GM18511 (cell line): ENCODE measurements at regions not wholly inside any gene's neighbourhood (a gene's known extent, or its start where the extent isn't known, plus 50 kb on each side); places are given as distances from the start of the nearest gene placed in this dataset.
A peak's percentile ranks its signal among the peaks of the same experiment; 100 is the strongest.

Source experiments
- ATAC-seq: cut with Tn5 transposase; IDR thresholded peaks from one replicate; pipeline ENCODE4 v1.9.1; 2021; ENCODE audit warnings: mild to moderate bottlenecking, moderate library complexity; ENCODE audit not compliant: unreplicated experiment

DNA sequence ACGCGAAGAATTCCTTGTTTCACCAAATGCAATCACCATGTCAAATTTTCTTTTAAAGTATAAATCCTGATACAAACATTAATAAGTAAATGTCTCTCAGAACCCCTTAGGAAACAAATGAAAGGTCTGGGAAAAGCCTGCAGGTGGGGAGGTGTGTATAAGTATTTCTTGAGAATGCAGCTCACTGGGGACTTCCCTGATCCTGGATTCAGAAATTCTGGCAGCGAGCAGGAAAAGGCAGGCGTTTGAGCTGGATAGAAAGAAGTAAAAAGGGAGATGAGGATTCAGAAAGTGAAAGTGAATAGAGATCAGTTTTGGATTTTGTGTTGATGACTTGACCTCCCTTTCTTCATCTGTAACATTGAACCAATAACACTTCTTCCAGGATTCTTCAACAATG lies 68.3 kb upstream of the CTSC start:
- ATAC-seq = no peak

DNA sequence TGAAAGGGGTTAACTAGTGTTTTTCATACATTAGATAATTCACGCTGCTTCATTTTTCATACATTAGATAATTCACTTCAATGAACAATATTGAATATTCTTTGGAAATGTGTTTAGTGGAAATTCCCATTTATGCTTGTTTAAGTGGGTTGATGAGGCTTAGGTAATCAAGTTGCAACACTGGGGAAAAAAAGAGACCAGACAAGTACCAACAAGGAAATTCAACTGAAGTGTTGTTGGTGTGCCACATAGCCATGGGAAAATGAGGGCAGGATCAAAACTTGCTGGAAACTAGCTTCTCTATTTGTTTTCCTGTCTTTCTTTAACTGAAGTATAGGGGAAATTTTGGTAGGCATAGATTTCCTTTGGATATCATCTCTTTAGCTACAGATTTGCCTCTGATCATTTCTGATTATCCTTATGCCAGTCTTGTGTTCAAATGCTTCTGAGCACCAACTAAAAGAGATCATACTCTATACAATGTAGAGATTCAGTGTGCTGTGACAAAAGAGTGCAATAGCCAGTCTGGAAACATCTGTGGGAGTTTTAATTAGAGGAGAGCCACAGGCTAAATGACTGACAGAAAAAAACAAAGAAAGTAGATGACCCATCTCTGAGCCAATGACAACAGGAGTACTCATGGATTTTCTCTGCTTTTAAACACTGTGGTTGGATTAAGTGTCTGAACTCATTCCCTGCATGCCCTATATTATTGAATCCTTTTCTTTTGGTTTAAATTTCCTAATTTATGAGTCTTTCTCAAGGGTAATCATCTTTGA lies 67.6 kb upstream of the CTSC start:
- no peak for ATAC-seq

DNA sequence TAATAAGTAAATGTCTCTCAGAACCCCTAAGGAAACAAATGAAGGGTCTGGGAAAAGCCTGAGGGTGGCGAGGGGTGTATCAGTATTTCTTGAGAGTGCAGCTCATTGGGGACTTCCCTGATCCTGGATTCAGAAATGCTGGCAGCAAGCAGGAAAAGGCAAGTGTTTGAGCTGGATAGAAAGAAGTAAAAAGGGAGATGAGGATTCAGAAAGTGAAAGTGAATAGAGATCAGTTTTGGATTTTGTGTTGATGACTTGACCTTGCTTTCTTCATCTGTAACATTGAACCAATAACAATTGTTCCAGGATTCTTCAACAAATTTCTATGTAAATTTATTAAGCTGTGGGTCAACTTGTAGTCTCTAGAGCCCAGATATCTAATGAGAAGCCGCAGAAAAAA lies 66.9 kb upstream of the CTSC start:
- ATAC-seq = no peak

DNA sequence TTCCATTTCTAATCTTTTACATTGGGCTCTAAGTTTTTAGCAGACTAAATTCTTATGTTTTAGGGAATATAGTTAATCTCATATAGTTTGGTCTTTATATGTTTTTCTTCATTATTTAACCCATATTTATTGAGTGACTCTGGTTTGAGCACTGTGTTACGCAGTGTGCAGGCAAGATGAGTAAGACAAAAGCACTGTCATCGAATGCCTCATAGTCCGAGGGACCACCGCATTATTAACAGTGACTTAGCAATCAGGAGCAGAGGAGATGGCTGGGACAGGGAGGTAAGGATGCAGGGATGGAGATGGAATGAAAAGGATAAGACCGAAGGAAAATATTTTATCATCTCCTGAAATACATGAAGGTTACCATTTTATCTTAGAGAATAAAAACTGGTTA lies 65.2 kb upstream of the CTSC start:
- no peak for ATAC-seq

DNA sequence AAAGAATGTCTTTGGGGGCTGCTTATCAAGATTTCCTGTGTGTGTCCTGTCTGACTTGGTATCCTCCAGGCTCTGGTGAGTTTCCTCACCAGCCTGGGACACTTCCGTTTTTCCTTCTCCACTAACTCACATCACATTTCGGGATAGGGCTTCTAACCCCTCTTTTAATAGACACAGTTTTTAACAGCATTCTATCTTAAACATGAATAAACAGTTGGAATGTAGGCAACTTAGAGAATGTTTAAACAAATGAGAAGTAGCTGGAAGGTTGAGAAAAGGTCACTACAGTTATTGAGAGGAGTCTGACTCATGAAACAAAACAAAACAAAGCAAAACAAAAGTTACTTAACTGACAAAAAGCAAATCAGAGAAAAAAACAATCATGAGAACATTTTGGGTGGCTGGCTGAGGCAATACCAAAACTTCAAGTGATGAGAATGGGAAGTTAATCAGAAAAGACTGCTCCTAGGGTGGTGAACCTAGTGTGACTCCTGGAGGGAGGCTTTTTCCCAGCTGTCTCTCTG lies 64.7 kb upstream of the CTSC start:
- no peak for ATAC-seq

DNA sequence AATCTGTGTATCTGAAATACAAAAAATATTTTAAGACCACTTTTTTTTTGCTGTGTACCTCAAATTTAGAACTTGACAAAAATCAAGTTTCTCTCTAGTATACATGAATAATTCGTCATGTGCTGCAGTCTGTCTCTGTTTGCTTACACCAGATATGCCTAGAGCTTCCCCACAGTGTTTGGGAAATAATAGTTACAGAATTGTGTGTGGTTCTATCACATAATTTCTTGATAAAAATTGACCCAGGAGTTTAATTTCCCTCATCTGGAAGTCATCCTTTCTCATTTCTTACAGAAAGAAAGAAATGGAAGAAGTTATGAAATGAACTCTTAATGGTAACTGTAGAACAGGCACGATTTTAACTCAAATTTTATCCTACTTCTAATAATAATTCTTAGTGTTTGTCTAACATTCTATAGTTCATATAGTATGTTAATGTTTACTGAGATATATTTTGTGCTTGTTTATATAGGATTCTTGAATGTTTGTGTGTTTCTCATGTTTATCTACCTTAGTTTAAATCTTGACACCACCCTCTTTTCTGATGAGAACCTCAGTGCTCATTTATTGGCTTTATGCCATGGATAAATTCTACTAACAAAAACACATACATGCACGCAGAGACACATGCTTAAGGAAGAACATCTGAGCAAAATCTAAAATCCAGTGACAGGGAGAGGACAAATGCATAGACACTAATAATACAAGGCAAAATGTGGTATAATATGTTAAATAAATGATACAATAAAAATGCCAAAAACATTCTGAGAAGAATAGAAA lies 61.4 kb upstream of the CTSC start:
- no peak for ATAC-seq

DNA sequence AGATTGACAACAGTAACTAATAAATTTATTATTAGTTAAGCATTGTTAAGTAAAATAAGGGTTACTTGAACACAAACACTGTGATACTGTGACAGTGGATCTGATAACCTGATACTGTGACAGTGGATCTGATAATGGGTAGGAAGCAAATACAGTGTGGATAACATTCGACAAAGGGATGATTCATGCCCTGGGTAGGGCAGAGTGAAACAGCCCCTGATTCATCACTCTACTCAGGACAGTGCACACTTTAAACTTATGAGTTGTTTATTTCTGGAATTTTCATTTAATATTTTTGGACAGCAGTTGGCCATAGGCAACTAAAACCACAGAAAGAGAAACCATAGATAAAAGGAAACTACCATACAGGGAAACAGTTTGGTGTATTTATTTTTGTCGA lies 60.8 kb upstream of the CTSC start:
- ATAC-seq = peak; percentile 51

DNA sequence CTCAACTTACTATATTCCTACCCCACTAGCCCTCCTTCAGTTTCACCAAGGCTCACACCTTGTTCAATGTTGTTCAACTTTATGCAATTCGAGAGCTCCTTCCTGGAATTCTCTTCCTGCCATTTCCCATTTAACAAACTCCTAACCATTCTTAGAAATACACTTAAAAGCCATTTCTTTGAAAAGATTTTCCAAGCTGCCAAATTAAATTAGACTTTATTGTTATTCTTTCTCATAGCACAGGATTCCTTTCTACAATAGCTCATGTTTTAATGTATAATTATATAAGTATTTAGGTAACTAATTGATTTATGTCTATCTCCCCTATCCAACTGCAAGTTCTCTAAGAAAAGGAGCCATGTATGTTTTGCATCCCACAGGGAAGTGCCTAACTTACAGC lies 52.7 kb upstream of the CTSC start:
- ATAC-seq = no peak

DNA sequence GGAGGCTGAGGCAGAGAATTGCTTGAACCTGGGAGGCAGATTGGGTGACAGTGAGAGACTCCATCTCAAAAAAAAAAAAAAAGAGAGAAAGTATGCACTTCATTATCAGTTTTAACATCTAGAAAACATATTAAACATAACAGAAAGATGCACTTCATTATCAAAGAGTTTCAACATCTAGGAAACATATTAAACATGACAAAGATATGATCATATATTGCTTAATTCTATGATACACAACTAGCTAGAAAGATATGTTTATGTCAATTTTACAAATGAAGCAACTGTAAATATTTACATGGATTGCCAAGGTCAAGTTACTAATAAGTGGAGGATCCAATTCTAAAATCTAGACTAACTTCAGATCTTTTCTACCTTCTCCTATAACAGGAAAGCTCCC lies 50.4 kb upstream of the CTSC start:
- ATAC-seq = no peak
